DND-41 (cell line): ENCODE measurements at regions not wholly inside any gene's neighbourhood (a gene's known extent, or its start where the extent isn't known, plus 50 kb on each side); places are given as distances from the start of the nearest gene placed in this dataset.

Source experiments
- EZH2 ChIP-seq: IDR thresholded peaks from 3 replicates; pipeline ENCODE4 v1.6.1; 2012; ENCODE audit warnings: borderline replicate concordance, low read depth, mild to moderate bottlenecking, moderate library complexity, low read length, inconsistent platforms; ENCODE audit not compliant: severe bottlenecking
- TF ChIP-seq, protein P1 (sequence below): IDR thresholded peaks from 2 replicates; pipeline ENCODE4 v1.5.1; 2012; ENCODE audit warnings: borderline replicate concordance, low read length, moderate library complexity, mild to moderate bottlenecking; ENCODE audit not compliant: poor library complexity, severe bottlenecking; ENCODE audit errors: extremely low read depth

DNA sequence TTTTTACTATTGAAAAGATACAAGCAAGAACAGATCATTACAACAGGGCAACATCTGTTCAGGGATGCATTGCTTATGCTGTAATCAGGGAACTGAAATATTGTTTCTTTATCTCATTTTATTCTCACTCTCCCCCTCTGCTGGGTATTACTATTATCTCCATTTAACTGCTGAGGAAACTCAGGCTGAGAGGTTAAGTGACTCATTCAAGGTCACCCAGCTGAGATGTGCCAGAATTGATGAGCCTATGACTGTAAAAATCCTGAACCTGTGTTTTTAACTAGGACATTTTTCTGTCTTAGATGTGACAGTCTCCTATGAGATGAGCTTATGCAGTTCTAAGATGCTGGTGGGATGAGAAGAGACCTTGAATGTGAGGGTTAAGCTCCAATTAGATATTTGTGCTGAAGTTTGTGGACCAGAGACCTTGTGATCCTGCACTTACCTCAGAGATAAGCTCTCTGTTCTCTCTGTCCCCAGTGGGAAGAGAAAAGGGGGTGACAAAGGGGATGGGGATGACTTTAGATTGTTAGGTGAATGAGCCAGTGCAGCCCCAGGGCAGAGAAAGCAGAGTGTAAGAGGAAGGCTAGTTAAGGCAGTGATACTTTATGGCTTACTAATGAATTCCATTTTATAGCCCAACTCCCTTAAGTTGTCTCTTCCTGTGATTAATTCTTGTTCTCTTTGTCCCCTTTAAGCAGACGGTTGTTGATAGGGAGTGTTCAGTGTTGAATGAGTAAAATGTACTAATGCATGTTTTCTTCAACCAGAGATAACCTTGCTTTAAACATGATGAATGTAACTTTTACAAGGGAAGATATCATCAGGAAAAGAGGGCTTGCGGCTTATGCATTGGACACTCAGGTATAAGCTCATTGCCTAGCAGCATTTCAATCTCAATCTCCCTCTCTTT is 111.4 kb downstream of the HLX start:
- TF ChIP-seq, protein P1, sequence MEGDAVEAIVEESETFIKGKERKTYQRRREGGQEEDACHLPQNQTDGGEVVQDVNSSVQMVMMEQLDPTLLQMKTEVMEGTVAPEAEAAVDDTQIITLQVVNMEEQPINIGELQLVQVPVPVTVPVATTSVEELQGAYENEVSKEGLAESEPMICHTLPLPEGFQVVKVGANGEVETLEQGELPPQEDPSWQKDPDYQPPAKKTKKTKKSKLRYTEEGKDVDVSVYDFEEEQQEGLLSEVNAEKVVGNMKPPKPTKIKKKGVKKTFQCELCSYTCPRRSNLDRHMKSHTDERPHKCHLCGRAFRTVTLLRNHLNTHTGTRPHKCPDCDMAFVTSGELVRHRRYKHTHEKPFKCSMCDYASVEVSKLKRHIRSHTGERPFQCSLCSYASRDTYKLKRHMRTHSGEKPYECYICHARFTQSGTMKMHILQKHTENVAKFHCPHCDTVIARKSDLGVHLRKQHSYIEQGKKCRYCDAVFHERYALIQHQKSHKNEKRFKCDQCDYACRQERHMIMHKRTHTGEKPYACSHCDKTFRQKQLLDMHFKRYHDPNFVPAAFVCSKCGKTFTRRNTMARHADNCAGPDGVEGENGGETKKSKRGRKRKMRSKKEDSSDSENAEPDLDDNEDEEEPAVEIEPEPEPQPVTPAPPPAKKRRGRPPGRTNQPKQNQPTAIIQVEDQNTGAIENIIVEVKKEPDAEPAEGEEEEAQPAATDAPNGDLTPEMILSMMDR, result no peak
- TF ChIP-seq EZH2, result no peak
